HCT116 (cell line): ENCODE measurements at regions not wholly inside any gene's neighbourhood (a gene's known extent, or its start where the extent isn't known, plus 50 kb on each side); places are given as distances from the start of the nearest gene placed in this dataset.

Source experiments
- POLR2A ChIP-seq: IDR thresholded peaks from 2 replicates; pipeline ENCODE4 v1.7.0; 2011; ENCODE audit warnings: borderline replicate concordance; ENCODE audit not compliant: insufficient read depth, insufficient read length; ENCODE audit errors: extremely low read depth
- SIN3A ChIP-seq: IDR thresholded peaks from 2 replicates; pipeline ENCODE4 v1.6.1; 2012; ENCODE audit warnings: low read depth
- SP1 ChIP-seq: IDR thresholded peaks from 2 replicates; pipeline ENCODE4 v1.6.1; 2012; ENCODE audit warnings: low read depth
- ZFX ChIP-seq: fragments of 450-650 bp; IDR thresholded peaks from 2 replicates; pipeline ENCODE4 v1.6.1; 2017

GRCh38 chr21:31471865-31472264 lies 127.8 kb upstream of the TIAM1 start:
- TF ChIP-seq POLR2A (no peak), SIN3A (no peak), SP1 (no peak), ZFX (no peak)
